ENCODE measurements at regions not wholly inside any gene's neighbourhood (a gene's known extent, or its start where the extent isn't known, plus 50 kb on each side); places are given as distances from the start of the nearest gene placed in this dataset.

- TF ChIP-seq CTCF (conservative IDR thresholded peaks at IDR 0.05; ENCODE audit: control insufficient read depth, insufficient read depth, low read depth, low read length): no peak
- DNase-seq (ENCODE audit: low read depth): no peak
- H3K4me3 ChIP-seq (ENCODE audit: control insufficient read depth, low read depth, low read length): no peak overlapping the region
Measured at GRCh38 chr15:101568821-101569555, 79.5 kb upstream of the PCSK6 start.

GRCh38 chr15:101568309-101568708 is 78.8 kb upstream of the PCSK6 start:
- DNase-seq (ENCODE audit: low read depth): no peak
- TF ChIP-seq CTCF (conservative IDR thresholded peaks at IDR 0.05; ENCODE audit: control insufficient read depth, insufficient read depth, low read depth, low read length): no peak

GRCh38 chr15:101566748-101567488 is 77.4 kb upstream of the PCSK6 start:
- no peak overlapping the region for H3K4me3 ChIP-seq (ENCODE audit: control insufficient read depth, low read depth, low read length)
- no peak for TF ChIP-seq CTCF (conservative IDR thresholded peaks at IDR 0.05; ENCODE audit: control insufficient read depth, insufficient read depth, low read depth, low read length)
- DNase-seq (ENCODE audit: low read depth): no peak

More at GRCh38 chr15:101568309-101568708, 78.8 kb upstream of the PCSK6 start:
- no peak overlapping the region for H3K4me3 ChIP-seq (ENCODE audit: control insufficient read depth, low read depth, low read length)

- TF ChIP-seq CTCF (conservative IDR thresholded peaks at IDR 0.05; ENCODE audit: control insufficient read depth, insufficient read depth, low read depth, low read length): no peak
- no peak overlapping the region for H3K4me3 ChIP-seq (ENCODE audit: control insufficient read depth, low read depth, low read length)
- no peak for DNase-seq (ENCODE audit: low read depth)
Measured at GRCh38 chr15:101565377-101565776, 75.9 kb upstream of the PCSK6 start.

- no peak for TF ChIP-seq CTCF (conservative IDR thresholded peaks at IDR 0.05; ENCODE audit: control insufficient read depth, insufficient read depth, low read depth, low read length)
- no peak for DNase-seq (ENCODE audit: low read depth)
Measured at GRCh38 chr15:101563176-101563796, 73.8 kb upstream of the PCSK6 start.

GRCh38 chr15:101562428-101563059 is 73.0 kb upstream of the PCSK6 start:
- DNase-seq (ENCODE audit: low read depth): no peak
- no peak overlapping the region for H3K4me3 ChIP-seq (ENCODE audit: control insufficient read depth, low read depth, low read length)
- no peak for TF ChIP-seq CTCF (conservative IDR thresholded peaks at IDR 0.05; ENCODE audit: control insufficient read depth, insufficient read depth, low read depth, low read length)

More at GRCh38 chr15:101563176-101563796, 73.8 kb upstream of the PCSK6 start:
- no peak overlapping the region for H3K4me3 ChIP-seq (ENCODE audit: control insufficient read depth, low read depth, low read length)
